ENCODE measurements at regions not wholly inside any gene's neighbourhood (a gene's known extent, or its start where the extent isn't known, plus 50 kb on each side); places are given as distances from the start of the nearest gene placed in this dataset.

GRCh38 chr1:18580047-18580446 lies 50.6 kb upstream of the PAX7 start:
- TF ChIP-seq CTCF (conservative IDR thresholded peaks at IDR 0.05; ENCODE audit: low read depth in 2 of 2) (no peak), EZH2 (IDR thresholded peaks at IDR 0.05; ENCODE audit: low read depth, unreplicated experiment) (no peak), POLR2AphosphoS5 (IDR thresholded peaks at IDR 0.05; ENCODE audit: low read depth) (no peak)
